Astrocyte (in vitro differentiated cells and primary cell): ENCODE measurements at regions not wholly inside any gene's neighbourhood (a gene's known extent, or its start where the extent isn't known, plus 50 kb on each side); places are given as distances from the start of the nearest gene placed in this dataset.

Source experiments
- DNase-seq: peaks from one replicate; pipeline ENCODE4 v3.0.0-alpha.2; 2010; ENCODE audit warnings: low read depth
- FAIRE-seq: peaks from 2 replicates; lab custom pipeline; 2011; peaks lifted over from hg19 to GRCh38; lab: Jason Lieb, UNC
- H2AFZ ChIP-seq: 2 replicates; pipeline ENCODE4 v1.6.0; 2012; ENCODE audit warnings: low read depth, low read length, inconsistent platforms
- H3K27ac ChIP-seq: 2 replicates; pipeline ENCODE4 v1.5.1; 2011; ENCODE audit warnings: low read depth, low read length, inconsistent platforms
- H3K27me3 ChIP-seq: 2 replicates; pipeline ENCODE4 v1.6.0; 2011; ENCODE audit warnings: low read length, inconsistent platforms; ENCODE audit not compliant: insufficient read depth
- H3K36me3 ChIP-seq: 2 replicates; pipeline ENCODE4 v1.5.1; 2011; ENCODE audit warnings: low read length, inconsistent platforms; ENCODE audit not compliant: insufficient read depth
- H3K4me1 ChIP-seq: 2 replicates; pipeline ENCODE4 v1.5.1; 2011; ENCODE audit warnings: low read length, inconsistent platforms; ENCODE audit not compliant: insufficient read depth
- H3K4me2 ChIP-seq: 2 replicates; pipeline ENCODE4 v1.6.0; 2012; ENCODE audit warnings: low read length, inconsistent platforms
- H3K4me3 ChIP-seq: 2 replicates; pipeline ENCODE4 v1.5.1; 2011; ENCODE audit warnings: low read depth, mild to moderate bottlenecking, low read length, inconsistent platforms; ENCODE audit not compliant: insufficient read depth
- H3K79me2 ChIP-seq: 2 replicates; pipeline ENCODE4 v1.6.0; 2012; ENCODE audit warnings: mild to moderate bottlenecking, low read length, inconsistent platforms; ENCODE audit not compliant: insufficient read depth
- H3K9ac ChIP-seq: 2 replicates; pipeline ENCODE4 v1.6.0; 2012; ENCODE audit warnings: mild to moderate bottlenecking, low read length, inconsistent platforms
- H3K9me3 ChIP-seq: 2 replicates; pipeline ENCODE4 v1.5.1; 2012; ENCODE audit warnings: low read depth, mild to moderate bottlenecking, low read length, inconsistent platforms; ENCODE audit not compliant: insufficient read depth
- H4K20me1 ChIP-seq: 2 replicates; pipeline ENCODE4 v1.6.0; 2012; ENCODE audit warnings: low read length, inconsistent platforms; ENCODE audit not compliant: insufficient read depth
- H3K27ac Mint-ChIP-seq: one replicate; pipeline ENCODE4 v1.8.0; 2021; ENCODE audit warnings: mild to moderate bottlenecking, mixed read lengths; ENCODE audit not compliant: unreplicated experiment
- H3K27me3 Mint-ChIP-seq: one replicate; pipeline ENCODE4 v1.8.0; 2021; ENCODE audit warnings: low read depth, mixed read lengths; ENCODE audit not compliant: unreplicated experiment
- H3K36me3 Mint-ChIP-seq: one replicate; pipeline ENCODE4 v1.8.0; 2021; ENCODE audit warnings: low read depth, mixed read lengths; ENCODE audit not compliant: unreplicated experiment
- H3K4me1 Mint-ChIP-seq: one replicate; pipeline ENCODE4 v1.8.0; 2021; ENCODE audit warnings: low read depth, mixed read lengths; ENCODE audit not compliant: unreplicated experiment
- H3K4me3 Mint-ChIP-seq: one replicate; pipeline ENCODE4 v1.8.0; 2021; ENCODE audit warnings: mild to moderate bottlenecking, moderate library complexity, mixed read lengths; ENCODE audit not compliant: unreplicated experiment
- H3K9me3 Mint-ChIP-seq: one replicate; pipeline ENCODE4 v1.8.0; 2021; ENCODE audit warnings: mild to moderate bottlenecking, mixed read lengths; ENCODE audit not compliant: unreplicated experiment
- EZH2 ChIP-seq: IDR thresholded peaks from 2 replicates; pipeline ENCODE4 v1.6.1; 2012; ENCODE audit warnings: mild to moderate bottlenecking, low read length, inconsistent platforms; ENCODE audit not compliant: insufficient read depth
- TF ChIP-seq, protein P1 (sequence below): IDR thresholded peaks from 2 replicates; pipeline ENCODE4 v1.5.1; 2011; ENCODE audit warnings: low read depth, mild to moderate bottlenecking, inconsistent platforms, low read length, moderate library complexity; ENCODE audit not compliant: insufficient read depth

DNA sequence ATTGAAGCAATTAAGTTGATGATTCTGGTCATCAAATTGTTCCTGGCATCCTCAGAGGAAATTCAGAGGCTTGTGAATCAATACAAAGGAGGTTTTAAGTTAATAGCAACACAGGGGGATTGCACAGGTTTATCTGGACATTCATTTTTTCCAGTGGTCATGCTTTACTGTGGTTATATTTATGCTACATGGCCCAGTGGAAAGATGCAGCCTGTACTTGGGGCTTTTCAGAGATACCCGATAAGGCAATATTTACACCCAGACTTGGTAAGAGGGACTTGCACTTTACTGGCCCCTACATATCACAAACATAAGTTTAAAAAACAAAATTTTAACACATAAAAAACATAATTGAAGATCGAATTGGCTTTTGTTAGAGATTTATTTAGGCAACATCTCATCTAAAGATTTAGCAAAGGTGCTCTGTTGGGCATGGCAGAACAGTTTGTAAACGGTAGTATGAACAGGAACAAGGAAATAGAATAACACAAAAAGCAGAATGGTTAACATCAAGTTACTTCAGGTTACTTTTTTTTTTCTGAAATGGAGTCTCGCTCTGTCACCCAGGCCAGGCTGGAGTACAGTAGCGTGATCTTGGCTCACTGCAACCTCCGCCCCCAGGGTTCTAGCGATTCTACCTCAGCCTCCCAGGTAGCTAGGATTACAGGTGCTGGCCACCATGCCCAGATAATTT is 49.7 kb upstream of the GLDC start:
- Histone ChIP-seq H3K27me3 (no peaks in the 10 kb centered on the region), H3K4me1 (no peaks in the 10 kb centered on the region), H2AFZ (no peak overlapping the region), H3K9me3 (no peaks in the 10 kb centered on the region), H3K36me3 (no peaks in the 10 kb centered on the region), H3K4me3 (no peak overlapping the region), H3K79me2 (no peaks in the 10 kb centered on the region), H4K20me1 (no peaks in the 10 kb centered on the region), H3K4me2 (no peak overlapping the region), H3K9ac (no peak overlapping the region), H3K27ac (no peak overlapping the region)
- H3K36me3 Mint-ChIP-seq = no peaks in the 10 kb centered on the region
- H3K27ac Mint-ChIP-seq = no peak overlapping the region
- H3K27me3 Mint-ChIP-seq = peaks cover 4% of the 10 kb centered on the region
- FAIRE-seq (no peak), DNase-seq (no peak)
- no peaks in the 10 kb centered on the region for H3K4me1 Mint-ChIP-seq
- no peak overlapping the region for H3K4me3 Mint-ChIP-seq
- H3K9me3 Mint-ChIP-seq = no peaks in the 10 kb centered on the region
- TF ChIP-seq, protein P1, sequence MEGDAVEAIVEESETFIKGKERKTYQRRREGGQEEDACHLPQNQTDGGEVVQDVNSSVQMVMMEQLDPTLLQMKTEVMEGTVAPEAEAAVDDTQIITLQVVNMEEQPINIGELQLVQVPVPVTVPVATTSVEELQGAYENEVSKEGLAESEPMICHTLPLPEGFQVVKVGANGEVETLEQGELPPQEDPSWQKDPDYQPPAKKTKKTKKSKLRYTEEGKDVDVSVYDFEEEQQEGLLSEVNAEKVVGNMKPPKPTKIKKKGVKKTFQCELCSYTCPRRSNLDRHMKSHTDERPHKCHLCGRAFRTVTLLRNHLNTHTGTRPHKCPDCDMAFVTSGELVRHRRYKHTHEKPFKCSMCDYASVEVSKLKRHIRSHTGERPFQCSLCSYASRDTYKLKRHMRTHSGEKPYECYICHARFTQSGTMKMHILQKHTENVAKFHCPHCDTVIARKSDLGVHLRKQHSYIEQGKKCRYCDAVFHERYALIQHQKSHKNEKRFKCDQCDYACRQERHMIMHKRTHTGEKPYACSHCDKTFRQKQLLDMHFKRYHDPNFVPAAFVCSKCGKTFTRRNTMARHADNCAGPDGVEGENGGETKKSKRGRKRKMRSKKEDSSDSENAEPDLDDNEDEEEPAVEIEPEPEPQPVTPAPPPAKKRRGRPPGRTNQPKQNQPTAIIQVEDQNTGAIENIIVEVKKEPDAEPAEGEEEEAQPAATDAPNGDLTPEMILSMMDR = no peak
- TF ChIP-seq EZH2 = no peak
